ENCODE measurements at regions not wholly inside any gene's neighbourhood (a gene's known extent, or its start where the extent isn't known, plus 50 kb on each side); places are given as distances from the start of the nearest gene placed in this dataset.

- TF ChIP-seq CTCF (IDR thresholded peaks at IDR 0.05): no peak
- ATAC-seq (no peak), DNase-seq (no peak)
- H3K4me3 ChIP-seq: no peak overlapping the region
- no peaks in the 10 kb centered on the region for H3K36me3 ChIP-seq (ENCODE audit: insufficient read depth in 1 of 2, low read depth in 1 of 2)
- no peaks in the 10 kb centered on the region for H3K27me3 ChIP-seq (ENCODE audit: insufficient read depth in 3 of 3, low read length in 2 of 3)
- H3K27ac ChIP-seq: no peak overlapping the region
- peaks cover 3% of the 10 kb centered on the region for H3K9me3 ChIP-seq
- WGBS, 3 donors: 70 to 75% (median 71%) methylated on average over 4 of the region's 4 CpGs
- intact Hi-C loops (cut with DNase I): no loop called here
- H3K4me1 ChIP-seq: no peaks in the 10 kb centered on the region
These were observed 568.5 kb downstream of the SLITRK6 start for GRCh38 chr13:85230691-85231093.

GRCh38 chr13:85228692-85229091 lies 570.5 kb downstream of the SLITRK6 start:
- intact Hi-C loops (cut with DNase I): no loop called here
- no peak overlapping the region for H3K4me3 ChIP-seq
- H3K27ac ChIP-seq: no peak overlapping the region
- no peaks in the 10 kb centered on the region for H3K36me3 ChIP-seq (ENCODE audit: insufficient read depth in 1 of 2, low read depth in 1 of 2)
- H3K4me1 ChIP-seq: no peaks in the 10 kb centered on the region
- ATAC-seq (no peak), DNase-seq (no peak)
- 85 to 92% (median 88%) methylated on average over 2 of the region's 2 CpGs for WGBS, 3 donors
- TF ChIP-seq CTCF (IDR thresholded peaks at IDR 0.05): no peak
- peaks cover 3% of the 10 kb centered on the region for H3K9me3 ChIP-seq
- no peaks in the 10 kb centered on the region for H3K27me3 ChIP-seq (ENCODE audit: insufficient read depth in 3 of 3, low read length in 2 of 3)

GRCh38 chr13:85223883-85224656 lies 575.1 kb downstream of the SLITRK6 start:
- DNase-seq (no peak), ATAC-seq (no peak)
- Histone ChIP-seq H3K9me3 (peaks cover 3% of the 10 kb centered on the region), H3K36me3 (ENCODE audit: insufficient read depth in 1 of 2, low read depth in 1 of 2) (no peaks in the 10 kb centered on the region), H3K27me3 (ENCODE audit: insufficient read depth in 3 of 3, low read length in 2 of 3) (no peaks in the 10 kb centered on the region), H3K27ac (no peak overlapping the region), H3K4me1 (no peaks in the 10 kb centered on the region), H3K4me3 (no peak overlapping the region)
- intact Hi-C loops (cut with DNase I): no loop called here
- WGBS, 3 donors: 58 to 68% (median 61%) methylated on average over 4 of the region's 4 CpGs
- TF ChIP-seq CTCF (IDR thresholded peaks at IDR 0.05): no peak

GRCh38 chr13:85216576-85216975 lies 582.6 kb downstream of the SLITRK6 start:
- DNase-seq (no peak), ATAC-seq (no peak)
- Histone ChIP-seq H3K27me3 (ENCODE audit: insufficient read depth in 3 of 3, low read length in 2 of 3) (no peaks in the 10 kb centered on the region), H3K4me1 (no peaks in the 10 kb centered on the region), H3K4me3 (no peak overlapping the region), H3K9me3 (no peaks in the 10 kb centered on the region), H3K36me3 (ENCODE audit: insufficient read depth in 1 of 2, low read depth in 1 of 2) (no peaks in the 10 kb centered on the region), H3K27ac (no peak overlapping the region)
- no peak for TF ChIP-seq CTCF (IDR thresholded peaks at IDR 0.05)
- intact Hi-C loops (cut with DNase I): no loop called here

GRCh38 chr13:85212692-85213091 lies 586.5 kb downstream of the SLITRK6 start:
- H3K36me3 ChIP-seq (ENCODE audit: insufficient read depth in 1 of 2, low read depth in 1 of 2): no peaks in the 10 kb centered on the region
- DNase-seq: no peak
- H3K9me3 ChIP-seq: no peaks in the 10 kb centered on the region
- 85 to 97% (median 86%) methylated on average over 2 of the region's 2 CpGs for WGBS, 3 donors
- H3K27ac ChIP-seq: no peak overlapping the region
- no peaks in the 10 kb centered on the region for H3K4me1 ChIP-seq
- ATAC-seq: no peak
- intact Hi-C loops (cut with DNase I): no loop called here
- H3K4me3 ChIP-seq: no peak overlapping the region
- no peaks in the 10 kb centered on the region for H3K27me3 ChIP-seq (ENCODE audit: insufficient read depth in 3 of 3, low read length in 2 of 3)
- TF ChIP-seq CTCF (IDR thresholded peaks at IDR 0.05): no peak
